ENCODE measurements at regions not wholly inside any gene's neighbourhood (a gene's known extent, or its start where the extent isn't known, plus 50 kb on each side); places are given as distances from the start of the nearest gene placed in this dataset.
"Not testable (repeated sequence)": the region's sequence is repeated elsewhere in the genome, so short reads cannot be mapped to it uniquely, and the experiment has no call there.

- no peak overlapping the region for H3K4me2 ChIP-seq (ENCODE audit: unreplicated experiment)
- H3F3A ChIP-seq (ENCODE audit: insufficient read depth): no peaks in the 10 kb centered on the region
- H3K4me1 ChIP-seq (ENCODE audit: insufficient read depth): no peaks in the 10 kb centered on the region
- H2AFZ ChIP-seq: no peak overlapping the region
- no peaks in the 10 kb centered on the region for H3K36me3 ChIP-seq (ENCODE audit: low read depth)
- in situ Hi-C loops (cut with MboI): loop anchor here (25.0 kb wide), 1 partner anchor 1571 kb away; no protein-coding TSS in a partner anchor
- H3K27ac ChIP-seq: no peak overlapping the region
- H3K79me2 ChIP-seq (ENCODE audit: insufficient read depth): no peaks in the 10 kb centered on the region
- no peak overlapping the region for H3K4me3 ChIP-seq
- no peaks in the 10 kb centered on the region for H4K20me1 ChIP-seq (ENCODE audit: insufficient read depth)
- WGBS, 2 experiments (ENCODE audit: low coverage in 1 of 2, low lambda C conversion rate in 2 of 2, missing lambda C conversion rate in 2 of 2): 68 to 78% methylated on average over 4 of the region's 4 CpGs
- no peak overlapping the region for H3K9ac ChIP-seq
- no peaks in the 10 kb centered on the region for H3K27me3 ChIP-seq (replicated peaks; ENCODE audit: insufficient read depth)
- DNase-seq: no peak
- TF ChIP-seq EZH2phosphoT487 (IDR thresholded peaks at IDR 0.05; ENCODE audit: insufficient read depth, low read depth): no peak
- TF ChIP-seq EZH2 (IDR thresholded peaks at IDR 0.05; ENCODE audit: insufficient read depth, poor library complexity, severe bottlenecking): no peak
- no peaks in the 10 kb centered on the region for H3K9me2 ChIP-seq (ENCODE audit: insufficient read depth)
- H3K9me3 ChIP-seq (ENCODE audit: low read depth): no peaks in the 10 kb centered on the region
Measured at GRCh38 chr6:22133357-22133756, 163.5 kb downstream of the PRL start.

GRCh38 chr6:22134308-22134707, 162.5 kb downstream of the PRL start:
- Histone ChIP-seq H3K27ac (no peak overlapping the region), H3K4me3 (no peak overlapping the region), H3K9me2 (ENCODE audit: insufficient read depth) (no peaks in the 10 kb centered on the region), H3K9me3 (ENCODE audit: low read depth) (no peaks in the 10 kb centered on the region), H3K4me2 (ENCODE audit: unreplicated experiment) (no peak overlapping the region), H3K79me2 (ENCODE audit: insufficient read depth) (no peaks in the 10 kb centered on the region), H3F3A (ENCODE audit: insufficient read depth) (no peaks in the 10 kb centered on the region), H3K36me3 (ENCODE audit: low read depth) (no peaks in the 10 kb centered on the region), H3K27me3 (replicated peaks; ENCODE audit: insufficient read depth) (no peaks in the 10 kb centered on the region), H3K9ac (no peak overlapping the region), H4K20me1 (ENCODE audit: insufficient read depth) (no peaks in the 10 kb centered on the region), H2AFZ (no peak overlapping the region), H3K4me1 (ENCODE audit: insufficient read depth) (no peaks in the 10 kb centered on the region)
- in situ Hi-C loops (cut with MboI): loop anchor here (25.0 kb wide), 1 partner anchor 1572 kb away; no protein-coding TSS in a partner anchor
- no peak for DNase-seq
- no peak for TF ChIP-seq EZH2 (IDR thresholded peaks at IDR 0.05; ENCODE audit: insufficient read depth, poor library complexity, severe bottlenecking)
- TF ChIP-seq EZH2phosphoT487 (IDR thresholded peaks at IDR 0.05; ENCODE audit: insufficient read depth, low read depth): no peak
- WGBS, 2 experiments (ENCODE audit: low coverage in 1 of 2, low lambda C conversion rate in 2 of 2, missing lambda C conversion rate in 2 of 2): 43 to 44% methylated on average over 3 of the region's 3 CpGs

GRCh38 chr6:22135395-22135794, 161.4 kb downstream of the PRL start:
- no peak for TF ChIP-seq EZH2 (IDR thresholded peaks at IDR 0.05; ENCODE audit: insufficient read depth, poor library complexity, severe bottlenecking)
- TF ChIP-seq EZH2phosphoT487 (IDR thresholded peaks at IDR 0.05; ENCODE audit: insufficient read depth, low read depth): no peak
- H3K27me3 ChIP-seq (replicated peaks; ENCODE audit: insufficient read depth): no peaks in the 10 kb centered on the region
- H4K20me1 ChIP-seq (ENCODE audit: insufficient read depth): no peaks in the 10 kb centered on the region
- no peaks in the 10 kb centered on the region for H3K36me3 ChIP-seq (ENCODE audit: low read depth)
- H3K9me2 ChIP-seq (ENCODE audit: insufficient read depth): no peaks in the 10 kb centered on the region
- no peaks in the 10 kb centered on the region for H3K4me1 ChIP-seq (ENCODE audit: insufficient read depth)
- no peak overlapping the region for H3K9ac ChIP-seq
- no peak for DNase-seq
- in situ Hi-C loops (cut with MboI): loop anchor here (25.0 kb wide), 1 partner anchor 1573 kb away; no protein-coding TSS in a partner anchor
- H3K79me2 ChIP-seq (ENCODE audit: insufficient read depth): no peaks in the 10 kb centered on the region
- H2AFZ ChIP-seq: no peak overlapping the region
- no peak overlapping the region for H3K4me3 ChIP-seq
- H3F3A ChIP-seq (ENCODE audit: insufficient read depth): no peaks in the 10 kb centered on the region
- no peaks in the 10 kb centered on the region for H3K9me3 ChIP-seq (ENCODE audit: low read depth)
- no peak overlapping the region for H3K4me2 ChIP-seq (ENCODE audit: unreplicated experiment)
- WGBS, 2 experiments (ENCODE audit: low coverage in 1 of 2, low lambda C conversion rate in 2 of 2, missing lambda C conversion rate in 2 of 2): 94 to 98% methylated on average over 1 of the region's 1 CpG
- H3K27ac ChIP-seq: no peak overlapping the region

GRCh38 chr6:22140736-22141135, 156.1 kb downstream of the PRL start:
- not testable (repeated sequence) for H4K20me1 ChIP-seq (ENCODE audit: insufficient read depth); H3K27ac ChIP-seq; H3K4me2 ChIP-seq (ENCODE audit: unreplicated experiment); H3K4me1 ChIP-seq (ENCODE audit: insufficient read depth); H3K27me3 ChIP-seq (replicated peaks; ENCODE audit: insufficient read depth); DNase-seq; H3K9me2 ChIP-seq (ENCODE audit: insufficient read depth); H3K9me3 ChIP-seq (ENCODE audit: low read depth); H3K9ac ChIP-seq; H3K79me2 ChIP-seq (ENCODE audit: insufficient read depth); H2AFZ ChIP-seq; H3K4me3 ChIP-seq; H3F3A ChIP-seq (ENCODE audit: insufficient read depth); H3K36me3 ChIP-seq (ENCODE audit: low read depth)
- 89 to 94% methylated on average over 8 to 10 of the region's 10 CpGs for WGBS, 2 experiments (ENCODE audit: low coverage in 1 of 2, low lambda C conversion rate in 2 of 2, missing lambda C conversion rate in 2 of 2)
- in situ Hi-C loops (cut with MboI): loop anchor here (25.0 kb wide), 1 partner anchor 1578 kb away; no protein-coding TSS in a partner anchor

GRCh38 chr6:22141241-22141745, 155.5 kb downstream of the PRL start:
- H3F3A ChIP-seq (ENCODE audit: insufficient read depth): peaks cover 10% of the 10 kb centered on the region; the same call in 1 of the 2 replicates
- H3K9me3 ChIP-seq (ENCODE audit: low read depth): no peaks in the 10 kb centered on the region
- no peaks in the 10 kb centered on the region for H4K20me1 ChIP-seq (ENCODE audit: insufficient read depth)
- 0 out of 2 replicates have a peak, but pooled peaks cover 6% of the 10 kb centered on the region for H3K27me3 ChIP-seq (replicated peaks; ENCODE audit: insufficient read depth)
- DNase-seq: no peak
- no peak overlapping the region for H3K4me2 ChIP-seq (ENCODE audit: unreplicated experiment)
- no peak overlapping the region for H3K4me3 ChIP-seq
- H3K79me2 ChIP-seq (ENCODE audit: insufficient read depth): no peaks in the 10 kb centered on the region
- in situ Hi-C loops (cut with MboI): loop anchor here (25.0 kb wide), 1 partner anchor 1579 kb away; no protein-coding TSS in a partner anchor
- no peak overlapping the region for H3K9ac ChIP-seq
- H2AFZ ChIP-seq: no peak overlapping the region
- TF ChIP-seq EZH2phosphoT487 (IDR thresholded peaks at IDR 0.05; ENCODE audit: insufficient read depth, low read depth) (no peak), EZH2 (IDR thresholded peaks at IDR 0.05; ENCODE audit: insufficient read depth, poor library complexity, severe bottlenecking) (no peak)
- 0 out of 2 replicates have a peak, but pooled peaks cover 3% of the 10 kb centered on the region for H3K4me1 ChIP-seq (ENCODE audit: insufficient read depth)
- H3K27ac ChIP-seq: no peak overlapping the region
- H3K36me3 ChIP-seq (ENCODE audit: low read depth): no peaks in the 10 kb centered on the region
- WGBS, 2 experiments (ENCODE audit: low coverage in 1 of 2, low lambda C conversion rate in 2 of 2, missing lambda C conversion rate in 2 of 2): 65% methylated on average over 5 of the region's 5 CpGs
- H3K9me2 ChIP-seq (ENCODE audit: insufficient read depth): no peaks in the 10 kb centered on the region
